OCI-LY1 (cell line): ENCODE measurements at regions not wholly inside any gene's neighbourhood (a gene's known extent, or its start where the extent isn't known, plus 50 kb on each side); places are given as distances from the start of the nearest gene placed in this dataset.

Experiments used
- H2AFZ ChIP-seq: fragments of 200-600 bp; sonication (generic), shearing (Covaris generic); 2 replicates; pipeline ENCODE4 v1.6.0; 2014; ENCODE audit warnings: antibody characterized with exemption, mild to moderate bottlenecking, low read length
- H3F3A ChIP-seq: fragments of 200-600 bp; sonication (generic), shearing (Covaris generic); 2 replicates; pipeline ENCODE4 v1.6.0; 2014; ENCODE audit warnings: mild to moderate bottlenecking, antibody characterized with exemption, low read length, moderate library complexity; ENCODE audit not compliant: insufficient read depth
- H3K27ac ChIP-seq: fragments of 200-600 bp; sonication (generic); 2 replicates; pipeline ENCODE4 v1.5.1; 2014; ENCODE audit warnings: low read length, mixed run types, mild to moderate bottlenecking, low read depth; ENCODE audit not compliant: poor library complexity, severe bottlenecking
- H3K27me3 ChIP-seq: fragments of 200-600 bp; sonication (generic); 2 replicates; pipeline ENCODE4 v1.6.0; 2014; ENCODE audit warnings: antibody characterized with exemption, mild to moderate bottlenecking, low read length, moderate library complexity; ENCODE audit not compliant: insufficient read depth
- H3K36me3 ChIP-seq: fragments of 200-600 bp; sonication (generic); 2 replicates; pipeline ENCODE4 v1.6.1; 2014; ENCODE audit warnings: mild to moderate bottlenecking, antibody characterized with exemption, low read length, moderate library complexity, mixed read lengths; ENCODE audit not compliant: insufficient read depth
- H3K4me1 ChIP-seq: fragments of 200-600 bp; sonication (generic); 2 replicates; pipeline ENCODE4 v1.5.1; 2014; ENCODE audit warnings: mild to moderate bottlenecking, low read length, moderate library complexity; ENCODE audit not compliant: insufficient read depth, severe bottlenecking
- H3K4me2 ChIP-seq: fragments of 200-600 bp; sonication (generic), shearing (Covaris generic); 2 replicates; pipeline ENCODE4 v1.6.1; 2014; ENCODE audit warnings: low read length
- H3K4me3 ChIP-seq: fragments of 200-600 bp; sonication (generic); 2 replicates; pipeline ENCODE4 v1.5.1; 2014; ENCODE audit warnings: low read length, low read depth, mild to moderate bottlenecking, mixed read lengths; ENCODE audit not compliant: poor library complexity, severe bottlenecking
- H3K79me2 ChIP-seq: fragments of 200-600 bp; shearing (Covaris generic); 2 replicates; pipeline ENCODE4 v1.6.1; 2016; ENCODE audit warnings: mixed run types, low read length, mixed read lengths; ENCODE audit not compliant: insufficient read depth
- H3K9ac ChIP-seq: fragments of 200-600 bp; sonication (generic), shearing (Covaris generic); 2 replicates; pipeline ENCODE4 v1.6.1; 2014; ENCODE audit warnings: mild to moderate bottlenecking, low read length, mixed read lengths
- H3K9me2 ChIP-seq: fragments of 200-600 bp; sonication (generic), shearing (Covaris generic); 2 replicates; pipeline ENCODE4 v1.6.1; 2014; ENCODE audit warnings: low read depth, mild to moderate bottlenecking, low read length, mixed read lengths
- H3K9me3 ChIP-seq: fragments of 200-600 bp; shearing (Covaris generic); 2 replicates; pipeline ENCODE4 v1.6.1; 2014; ENCODE audit warnings: low read length, mixed read lengths
- H4K20me1 ChIP-seq: fragments of 200-600 bp; sonication (generic), shearing (Covaris generic); 2 replicates; pipeline ENCODE4 v1.6.0; 2016; ENCODE audit warnings: mild to moderate bottlenecking, low read length; ENCODE audit not compliant: insufficient read depth
- CTCF ChIP-seq: fragments of 200-600 bp; sonication (generic), shearing (Covaris generic); IDR thresholded peaks from 2 replicates; pipeline ENCODE4 v1.5.1; 2017; ENCODE audit warnings: mild to moderate bottlenecking, antibody characterized with exemption, low read length, moderate library complexity, mixed read lengths
- EZH2 ChIP-seq: fragments of 200-600 bp; sonication (generic), shearing (Covaris generic); IDR thresholded peaks from 2 replicates; pipeline ENCODE4 v1.8.0; 2017; ENCODE audit warnings: borderline replicate concordance, mixed run types, mild to moderate bottlenecking, antibody characterized with exemption, low read length, moderate library complexity, mixed read lengths

GRCh38 chr7:33824911-33825459, 80.4 kb upstream of the BMPER start:
- Histone ChIP-seq H3K9me2 (no peaks in the 10 kb centered on the region; the same call in 1 of the 2 replicates), H3K36me3 (no peaks in the 10 kb centered on the region), H3K79me2 (no peaks in the 10 kb centered on the region), H3F3A (no peaks in the 10 kb centered on the region), H3K4me2 (no peak overlapping the region), H3K4me3 (no peak overlapping the region), H3K27me3 (no peaks in the 10 kb centered on the region), H3K9ac (no peak overlapping the region), H2AFZ (no peak overlapping the region), H3K27ac (no peak overlapping the region), H3K4me1 (no peaks in the 10 kb centered on the region), H4K20me1 (no peaks in the 10 kb centered on the region), H3K9me3 (no peaks in the 10 kb centered on the region)
- TF ChIP-seq CTCF = no peak
- TF ChIP-seq EZH2 = no peak

- Histone ChIP-seq H3K27ac (no peak overlapping the region), H3K27me3 (no peaks in the 10 kb centered on the region), H3K79me2 (no peaks in the 10 kb centered on the region), H2AFZ (no peak overlapping the region), H3K9me3 (no peaks in the 10 kb centered on the region), H3K4me3 (no peak overlapping the region), H3F3A (no peaks in the 10 kb centered on the region), H4K20me1 (no peaks in the 10 kb centered on the region), H3K9ac (no peak overlapping the region), H3K9me2 (no peaks in the 10 kb centered on the region; the same call in 1 of the 2 replicates), H3K36me3 (no peaks in the 10 kb centered on the region), H3K4me2 (no peak overlapping the region), H3K4me1 (no peaks in the 10 kb centered on the region)
- TF ChIP-seq EZH2 = no peak
- no peak for TF ChIP-seq CTCF
These were observed 79.7 kb upstream of the BMPER start for GRCh38 chr7:33825644-33826043.

GRCh38 chr7:33829536-33829935, 75.8 kb upstream of the BMPER start:
- Histone ChIP-seq H3K4me1 (no peaks in the 10 kb centered on the region), H3F3A (no peaks in the 10 kb centered on the region), H3K4me2 (no peak overlapping the region), H3K36me3 (no peaks in the 10 kb centered on the region), H3K27ac (no peak overlapping the region), H3K79me2 (no peaks in the 10 kb centered on the region), H3K4me3 (no peak overlapping the region), H3K27me3 (no peaks in the 10 kb centered on the region), H3K9me2 (no peaks in the 10 kb centered on the region; the same call in 1 of the 2 replicates), H3K9ac (no peak overlapping the region), H4K20me1 (no peaks in the 10 kb centered on the region), H3K9me3 (no peaks in the 10 kb centered on the region), H2AFZ (no peak overlapping the region)
- TF ChIP-seq CTCF (no peak), EZH2 (no peak)
